GM12874 (cell line): ENCODE measurements at regions not wholly inside any gene's neighbourhood (a gene's known extent, or its start where the extent isn't known, plus 50 kb on each side); places are given as distances from the start of the nearest gene placed in this dataset.

Experiments
- TF ChIP-seq, protein P1 (sequence below): IDR thresholded peaks from 2 replicates; pipeline ENCODE4 v1.5.1; 2011; ENCODE audit warnings: low read depth, mild to moderate bottlenecking, control low read depth, low read length, moderate library complexity; ENCODE audit not compliant: insufficient read depth

DNA sequence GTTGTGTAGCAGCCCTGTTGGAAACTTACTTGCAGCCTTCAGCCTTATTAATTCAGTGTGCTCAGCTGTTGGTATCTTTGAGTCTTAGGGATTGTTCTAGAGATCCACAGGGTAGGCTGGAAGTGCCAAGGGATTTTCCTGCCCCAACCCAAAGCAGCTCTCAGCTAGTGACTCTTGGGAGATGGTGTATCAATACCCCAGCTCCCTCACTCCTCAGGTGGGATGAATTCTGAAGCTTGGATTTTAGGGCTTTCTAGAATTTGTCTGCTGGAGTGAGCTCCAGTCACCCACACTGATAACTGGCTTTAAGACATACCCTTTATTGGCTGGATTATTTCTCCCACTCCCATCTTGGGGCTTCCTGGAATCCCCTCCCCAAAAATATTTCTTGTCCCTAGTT is 493.0 kb downstream of the MN1 start:
- TF ChIP-seq, protein P1, sequence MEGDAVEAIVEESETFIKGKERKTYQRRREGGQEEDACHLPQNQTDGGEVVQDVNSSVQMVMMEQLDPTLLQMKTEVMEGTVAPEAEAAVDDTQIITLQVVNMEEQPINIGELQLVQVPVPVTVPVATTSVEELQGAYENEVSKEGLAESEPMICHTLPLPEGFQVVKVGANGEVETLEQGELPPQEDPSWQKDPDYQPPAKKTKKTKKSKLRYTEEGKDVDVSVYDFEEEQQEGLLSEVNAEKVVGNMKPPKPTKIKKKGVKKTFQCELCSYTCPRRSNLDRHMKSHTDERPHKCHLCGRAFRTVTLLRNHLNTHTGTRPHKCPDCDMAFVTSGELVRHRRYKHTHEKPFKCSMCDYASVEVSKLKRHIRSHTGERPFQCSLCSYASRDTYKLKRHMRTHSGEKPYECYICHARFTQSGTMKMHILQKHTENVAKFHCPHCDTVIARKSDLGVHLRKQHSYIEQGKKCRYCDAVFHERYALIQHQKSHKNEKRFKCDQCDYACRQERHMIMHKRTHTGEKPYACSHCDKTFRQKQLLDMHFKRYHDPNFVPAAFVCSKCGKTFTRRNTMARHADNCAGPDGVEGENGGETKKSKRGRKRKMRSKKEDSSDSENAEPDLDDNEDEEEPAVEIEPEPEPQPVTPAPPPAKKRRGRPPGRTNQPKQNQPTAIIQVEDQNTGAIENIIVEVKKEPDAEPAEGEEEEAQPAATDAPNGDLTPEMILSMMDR: no peak

DNA sequence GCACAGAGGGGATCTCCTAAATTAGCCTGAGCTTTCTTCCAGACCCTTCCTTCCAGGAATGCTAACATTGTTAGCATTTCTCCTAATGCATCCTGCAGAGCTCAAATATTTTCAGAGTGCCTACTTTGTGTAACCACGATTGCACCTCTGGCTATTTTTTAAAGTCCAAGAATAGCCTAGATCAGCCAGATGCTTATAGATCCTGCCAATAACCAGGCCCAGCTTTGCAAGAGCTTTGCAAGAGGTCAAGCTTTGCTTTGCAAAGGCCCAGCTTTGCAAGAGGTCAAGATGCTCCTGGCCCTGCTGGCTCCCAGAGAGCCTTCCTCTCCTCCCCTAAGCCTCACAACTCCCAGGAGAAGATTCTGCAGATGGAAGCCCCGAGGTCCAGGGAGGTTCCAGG is 491.9 kb downstream of the MN1 start:
- TF ChIP-seq, protein P1: no peak

DNA sequence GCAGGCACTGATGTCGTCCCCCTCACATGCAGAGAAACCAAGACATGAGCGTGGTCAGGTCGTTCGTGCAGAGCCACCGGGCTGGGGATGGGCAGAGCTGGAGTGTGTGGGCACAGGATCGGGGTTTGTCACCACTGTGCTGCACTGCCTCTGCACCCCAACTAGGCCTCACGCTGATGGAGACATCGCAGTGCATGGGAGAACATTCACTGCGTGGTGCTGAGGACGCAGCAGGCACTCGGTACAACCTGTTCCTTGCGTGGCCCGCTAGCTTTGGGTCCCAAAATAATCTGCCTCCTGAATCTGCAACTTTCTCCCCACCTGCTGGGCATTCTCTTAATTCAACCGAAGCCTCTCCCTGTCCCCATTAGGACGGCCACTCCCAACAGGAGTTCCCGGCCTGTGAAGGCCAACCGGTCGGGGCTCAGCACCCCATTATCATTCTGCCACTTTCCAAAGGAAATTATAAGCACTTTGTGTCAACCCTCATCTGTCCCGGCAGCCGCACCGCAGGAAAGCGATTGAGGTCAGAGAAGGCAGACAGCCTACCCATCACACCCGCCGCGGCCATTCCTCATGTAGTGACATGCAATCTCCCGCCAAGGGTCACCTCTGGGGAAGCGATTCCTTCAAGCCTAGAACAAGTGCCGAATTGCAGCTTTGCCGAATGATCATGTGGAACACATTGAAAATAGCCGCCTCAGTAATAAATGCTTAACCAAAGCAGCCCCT is 490.4 kb downstream of the MN1 start:
- TF ChIP-seq, protein P1: no peak

DNA sequence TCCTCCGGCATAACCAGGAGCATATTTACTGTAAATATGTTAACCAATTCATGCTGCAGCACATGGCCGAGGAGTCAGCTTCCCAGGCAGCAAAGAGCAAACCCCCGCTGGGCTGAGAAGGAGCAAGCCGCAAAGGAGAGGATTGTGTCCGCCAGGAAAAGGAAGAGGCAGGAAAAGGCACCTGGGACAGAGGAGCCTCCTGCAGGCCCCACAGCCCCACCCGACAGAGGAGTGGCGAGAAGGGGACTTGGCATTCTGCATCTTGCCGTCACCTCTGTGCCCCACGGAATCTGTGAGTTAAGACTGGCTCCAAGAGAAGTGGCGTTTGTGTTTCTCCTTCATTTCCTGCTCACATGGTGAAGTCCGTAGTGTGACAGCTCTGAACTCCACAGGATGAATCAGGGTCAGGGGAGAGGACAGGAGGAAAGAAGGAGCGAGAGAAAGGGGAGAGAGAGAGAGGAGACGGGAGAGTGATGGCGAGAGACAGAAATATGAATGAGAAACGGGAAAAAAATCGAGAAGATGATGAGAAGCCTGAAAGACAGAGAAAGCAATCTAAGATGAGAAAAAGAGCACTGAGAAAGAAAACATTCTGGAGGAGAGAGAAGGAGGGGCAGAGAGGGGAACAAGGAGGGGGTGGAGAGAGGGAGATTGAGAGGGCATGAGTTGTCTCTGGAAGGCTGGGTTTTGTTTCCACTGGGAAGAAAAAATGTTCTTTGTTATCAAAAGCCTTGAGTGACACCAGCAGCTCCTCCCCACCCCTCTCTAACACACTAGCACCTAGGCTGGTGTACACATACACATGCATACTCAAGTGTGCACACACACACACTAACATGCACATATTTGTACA is 489.6 kb downstream of the MN1 start:
- TF ChIP-seq, protein P1: no peak

DNA sequence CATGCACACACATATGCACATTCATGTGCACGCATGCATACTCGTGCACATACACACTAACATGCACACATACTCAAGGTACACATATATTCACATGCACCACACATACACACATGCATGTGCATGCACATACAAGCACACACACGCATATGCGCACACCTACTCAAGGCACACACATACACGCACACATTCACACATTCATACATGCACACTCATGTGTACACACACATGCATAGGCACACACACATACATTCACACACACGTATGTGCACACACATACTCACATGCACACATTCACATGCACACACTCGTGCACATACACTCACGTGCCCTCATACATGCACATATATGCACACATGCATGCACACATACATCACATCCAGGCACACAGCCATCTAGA is 489.0 kb downstream of the MN1 start:
- TF ChIP-seq, protein P1: no peak

DNA sequence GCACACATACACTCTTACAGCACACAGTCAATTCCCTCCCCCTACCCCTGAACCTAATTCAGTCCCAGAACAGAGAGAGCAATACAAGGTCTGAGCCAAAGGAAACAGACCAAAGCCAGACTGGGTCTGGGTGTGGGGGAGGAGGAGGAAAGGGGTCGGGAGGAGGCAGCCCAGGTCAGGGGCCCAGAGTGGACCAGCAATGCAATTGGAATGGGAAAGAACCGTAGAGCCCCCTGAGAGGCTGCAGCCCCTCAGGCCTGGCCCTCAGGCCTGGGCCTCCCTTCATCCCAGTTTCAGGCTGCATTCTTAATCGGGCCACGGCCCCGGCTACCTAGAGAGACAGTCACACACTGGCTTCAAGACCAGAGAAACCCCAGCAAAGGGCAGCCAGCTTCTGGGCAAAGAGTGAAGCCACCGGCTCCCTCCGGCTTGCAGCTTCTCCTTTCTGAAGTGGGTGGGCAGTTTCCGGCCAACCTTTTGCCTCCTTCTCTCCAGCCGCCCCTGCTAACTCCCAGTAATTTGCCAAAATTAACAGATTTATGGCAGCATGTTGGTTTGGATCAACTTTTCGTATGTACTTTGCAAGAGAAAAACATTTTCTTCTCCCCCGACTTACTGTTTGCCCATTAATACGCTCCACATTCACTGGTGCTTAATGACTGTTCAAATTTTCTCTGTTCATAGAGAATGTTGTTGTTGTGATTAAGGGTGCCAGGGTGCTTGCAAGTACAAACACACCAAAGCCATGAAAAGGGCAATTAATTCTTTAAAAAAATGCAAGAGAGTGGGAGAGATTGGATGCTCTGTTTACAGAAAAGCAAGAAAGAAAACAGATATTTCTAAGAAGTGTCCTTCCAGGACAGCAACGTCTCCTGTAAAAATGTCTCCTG is 488.3 kb downstream of the MN1 start:
- TF ChIP-seq, protein P1: no peak
